GM18870 (cell line): ENCODE measurements at regions not wholly inside any gene's neighbourhood (a gene's known extent, or its start where the extent isn't known, plus 50 kb on each side); places are given as distances from the start of the nearest gene placed in this dataset.
"Not testable (repeated sequence)": the region's sequence is repeated elsewhere in the genome, so short reads cannot be mapped to it uniquely, and the experiment has no call there.

Experiments
- ATAC-seq: cut with Tn5 transposase; IDR thresholded peaks from one replicate; pipeline ENCODE4 v1.9.1; 2021; ENCODE audit warnings: moderate library complexity; ENCODE audit not compliant: unreplicated experiment

GRCh38 chr3:109982201-109982600 is 644.9 kb upstream of the DPPA4 start:
- no peak for ATAC-seq

- no peak for ATAC-seq
These were observed 647.6 kb upstream of the DPPA4 start for GRCh38 chr3:109984976-109985375.

GRCh38 chr3:109985943-109986555 is 648.7 kb upstream of the DPPA4 start:
- no peak for ATAC-seq

- ATAC-seq: no peak
These were observed 657.5 kb upstream of the DPPA4 start for GRCh38 chr3:109994853-109995252.

GRCh38 chr3:109995377-109995776 is 658.0 kb upstream of the DPPA4 start:
- no peak for ATAC-seq

GRCh38 chr3:110001905-110002304 is 664.6 kb upstream of the DPPA4 start:
- not testable (repeated sequence) for ATAC-seq

GRCh38 chr3:110006913-110007312 is 669.6 kb upstream of the DPPA4 start:
- no peak for ATAC-seq

GRCh38 chr3:110015231-110015963 is 678.1 kb upstream of the DPPA4 start:
- peak; percentile 73 for ATAC-seq

GRCh38 chr3:110016235-110016815 is 679.0 kb upstream of the DPPA4 start:
- no peak for ATAC-seq

- ATAC-seq: no peak
These were observed 680.0 kb upstream of the DPPA4 start for GRCh38 chr3:110017304-110017703.

- no peak for ATAC-seq
These were observed 684.3 kb upstream of the DPPA4 start for GRCh38 chr3:110021659-110022058.

- not testable (repeated sequence) for ATAC-seq
These were observed 685.7 kb upstream of the DPPA4 start for GRCh38 chr3:110023022-110023421.

- ATAC-seq: no peak
These were observed 689.1 kb upstream of the DPPA4 start for GRCh38 chr3:110026421-110026820.

GRCh38 chr3:110027446-110028080 is 690.2 kb upstream of the DPPA4 start:
- ATAC-seq: no peak

GRCh38 chr3:110031975-110032374 is 694.6 kb upstream of the DPPA4 start:
- no peak for ATAC-seq

GRCh38 chr3:110059431-110059830 is 722.1 kb upstream of the DPPA4 start:
- ATAC-seq: no peak

- ATAC-seq: no peak
These were observed 725.4 kb upstream of the DPPA4 start for GRCh38 chr3:110062716-110063115.

GRCh38 chr3:110063178-110063577 is 725.8 kb upstream of the DPPA4 start:
- ATAC-seq: no peak

GRCh38 chr3:110066206-110066605 is 728.9 kb upstream of the DPPA4 start:
- no peak for ATAC-seq

- ATAC-seq: no peak
These were observed 730.2 kb upstream of the DPPA4 start for GRCh38 chr3:110067527-110067926.

- ATAC-seq: no peak
These were observed 732.4 kb upstream of the DPPA4 start for GRCh38 chr3:110069761-110070160.
